Neutrophil (primary cell): ENCODE measurements at regions not wholly inside any gene's neighbourhood (a gene's known extent, or its start where the extent isn't known, plus 50 kb on each side); places are given as distances from the start of the nearest gene placed in this dataset.

Experiments used
- H3K27ac ChIP-seq: fragments of 200-600 bp; sonication (generic); 2 replicates; pipeline ENCODE4 v1.5.1; 2016; ENCODE audit warnings: mild to moderate bottlenecking, moderate library complexity
- H3K27me3 ChIP-seq: fragments of 200-600 bp; sonication (generic); 2 replicates; pipeline ENCODE4 v1.6.0; 2016; ENCODE audit warnings: mild to moderate bottlenecking
- H3K36me3 ChIP-seq: fragments of 200-600 bp; sonication (generic); 2 replicates; pipeline ENCODE4 v1.5.1; 2017
- H3K4me1 ChIP-seq, 2 experiments: fragments of 200-600 bp in 1 of 2; sonication (generic) in 1 of 2; 1 replicate in 1 of 2; 2 replicates in 1 of 2; pipeline versions ENCODE4 v1.5.1 to v1.6.1; 2013 to 2016; ENCODE audit warnings: low read depth in 1 of 2, low read length in 1 of 2, mild to moderate bottlenecking in 1 of 2, moderate library complexity in 1 of 2; ENCODE audit not compliant: control insufficient read depth in 1 of 2, insufficient read depth in 1 of 2
- H3K4me3 ChIP-seq, 2 experiments: fragments of 200-600 bp in 1 of 2; sonication (generic) in 1 of 2; 1 replicate in 1 of 2; 2 replicates in 1 of 2; pipeline ENCODE4 v1.5.1; 2013 to 2016; ENCODE audit warnings: low read depth in 1 of 2, low read length in 1 of 2, mild to moderate bottlenecking in 1 of 2, moderate library complexity in 1 of 2
- H3K9me3 ChIP-seq: fragments of 200-600 bp; sonication (generic); 2 replicates; pipeline ENCODE4 v1.5.1; 2016
- CTCF ChIP-seq: fragments of 200-600 bp; sonication (generic); IDR thresholded peaks from 2 replicates; pipeline ENCODE4 v1.5.1; 2016; ENCODE audit warnings: antibody characterized with exemption

- no peak for TF ChIP-seq CTCF
- H3K4me3 ChIP-seq: no peak overlapping the region
- H3K9me3 ChIP-seq: no peaks in the 10 kb centered on the region
- no peaks in the 10 kb centered on the region for H3K36me3 ChIP-seq
- no peak overlapping the region for H3K27ac ChIP-seq
- H3K27me3 ChIP-seq: no peaks in the 10 kb centered on the region
- no peaks in the 10 kb centered on the region for H3K4me1 ChIP-seq
Measured at GRCh38 chr7:67505449-67505848, 508.8 kb downstream of the TYW1 start.

DNA sequence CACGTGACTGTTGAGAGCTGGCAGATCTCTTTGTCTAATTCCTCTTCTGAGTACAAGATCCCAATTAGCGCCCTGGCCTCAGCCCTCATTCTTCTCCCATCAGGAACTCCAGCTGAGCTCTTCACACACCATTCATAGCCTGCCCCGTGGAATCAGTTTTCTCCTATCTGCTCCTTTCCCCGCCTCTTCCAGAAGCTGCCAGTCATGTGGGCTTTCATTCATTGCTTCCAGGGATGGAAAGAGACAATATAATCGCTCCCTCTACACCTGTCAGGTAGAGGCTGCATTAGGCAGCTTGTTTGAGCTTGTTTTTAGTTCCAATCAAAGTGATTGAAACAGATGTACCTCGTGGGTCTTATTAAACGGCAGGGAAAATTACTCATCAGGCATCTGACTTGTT, 515.8 kb downstream of the TYW1 start:
- H3K9me3 ChIP-seq: no peaks in the 10 kb centered on the region
- H3K27ac ChIP-seq: no peak overlapping the region
- no peak overlapping the region for H3K4me3 ChIP-seq
- no peak for TF ChIP-seq CTCF
- H3K36me3 ChIP-seq: no peaks in the 10 kb centered on the region
- H3K27me3 ChIP-seq: no peaks in the 10 kb centered on the region
- no peaks in the 10 kb centered on the region for H3K4me1 ChIP-seq

DNA sequence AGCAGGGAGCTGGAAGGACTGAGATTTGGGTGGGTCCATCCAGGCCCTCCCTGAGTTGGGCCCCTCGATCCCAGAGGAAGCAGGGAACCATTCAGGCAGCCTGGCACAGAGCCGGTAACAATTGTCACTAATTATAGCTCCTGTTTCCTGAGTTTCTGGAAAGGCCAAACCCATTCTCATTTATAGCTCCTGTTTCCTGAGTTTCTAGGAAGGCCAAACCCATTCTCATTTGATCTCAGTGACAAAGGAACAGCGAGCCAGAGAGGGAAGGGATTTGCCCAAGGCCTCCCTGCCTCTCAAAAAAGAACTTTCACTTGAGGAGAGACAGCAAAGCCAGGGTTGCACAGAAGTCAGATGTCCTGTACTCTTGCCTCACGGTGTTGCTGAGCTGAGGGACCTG, 521.9 kb downstream of the TYW1 start:
- TF ChIP-seq CTCF: no peak
- no peaks in the 10 kb centered on the region for H3K4me1 ChIP-seq
- H3K36me3 ChIP-seq: no peaks in the 10 kb centered on the region
- no peak overlapping the region for H3K4me3 ChIP-seq
- no peak overlapping the region for H3K27ac ChIP-seq
- no peaks in the 10 kb centered on the region for H3K9me3 ChIP-seq
- H3K27me3 ChIP-seq: no peaks in the 10 kb centered on the region

DNA sequence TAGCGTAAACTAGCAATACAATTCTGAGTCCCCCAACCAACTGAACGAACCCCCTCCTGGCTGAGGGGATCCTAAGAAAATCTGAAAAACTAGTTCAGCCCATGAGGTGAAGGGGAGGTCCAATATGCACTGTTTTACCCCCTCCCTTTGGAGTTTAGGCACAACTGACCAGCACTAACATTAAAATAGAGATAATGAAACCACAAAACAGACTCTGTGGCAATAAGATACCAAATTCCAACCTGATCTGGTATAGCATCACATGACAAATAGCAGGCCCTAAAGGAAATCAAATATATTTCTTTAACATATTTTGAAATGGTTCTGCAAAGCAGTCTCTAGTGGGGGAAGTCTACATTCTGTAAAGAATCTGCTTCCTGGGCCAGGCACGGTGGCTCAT, 522.5 kb downstream of the TYW1 start:
- H3K36me3 ChIP-seq: no peaks in the 10 kb centered on the region
- no peaks in the 10 kb centered on the region for H3K27me3 ChIP-seq
- no peak overlapping the region for H3K4me3 ChIP-seq
- H3K4me1 ChIP-seq: no peaks in the 10 kb centered on the region
- H3K9me3 ChIP-seq: no peaks in the 10 kb centered on the region
- no peak overlapping the region for H3K27ac ChIP-seq
- TF ChIP-seq CTCF: no peak

DNA sequence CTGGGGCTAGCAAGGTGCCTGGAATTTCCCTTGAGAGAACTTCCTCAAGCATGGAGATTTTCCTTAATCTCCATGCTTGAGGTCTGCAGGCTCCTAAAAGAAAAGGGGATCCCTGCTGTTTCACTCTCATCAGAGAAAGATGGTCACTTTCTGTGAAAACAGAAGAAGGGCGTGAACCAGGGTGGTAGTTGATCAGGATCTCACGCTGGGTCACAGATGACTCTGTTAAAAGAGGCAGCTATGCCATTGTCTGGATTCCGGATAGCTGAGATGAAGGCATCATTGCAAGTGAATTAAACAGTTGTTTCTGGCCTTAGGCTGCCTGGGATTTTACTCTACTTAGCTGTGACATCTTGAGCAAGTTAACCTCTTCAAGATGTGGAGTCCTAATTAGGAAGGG, 525.9 kb downstream of the TYW1 start:
- Histone ChIP-seq H3K4me3 (no peak overlapping the region), H3K9me3 (no peaks in the 10 kb centered on the region), H3K27me3 (no peaks in the 10 kb centered on the region), H3K4me1 (no peaks in the 10 kb centered on the region), H3K36me3 (no peaks in the 10 kb centered on the region), H3K27ac (no peak overlapping the region)
- TF ChIP-seq CTCF: no peak

- no peak for TF ChIP-seq CTCF
- no peak overlapping the region for H3K4me3 ChIP-seq
- no peaks in the 10 kb centered on the region for H3K9me3 ChIP-seq
- no peaks in the 10 kb centered on the region for H3K4me1 ChIP-seq
- H3K27me3 ChIP-seq: no peaks in the 10 kb centered on the region
- no peak overlapping the region for H3K27ac ChIP-seq
- no peaks in the 10 kb centered on the region for H3K36me3 ChIP-seq
Measured at GRCh38 chr7:67523713-67524112, 527.1 kb downstream of the TYW1 start.
